ENCODE measurements at regions not wholly inside any gene's neighbourhood (a gene's known extent, or its start where the extent isn't known, plus 50 kb on each side); places are given as distances from the start of the nearest gene placed in this dataset.

DNA sequence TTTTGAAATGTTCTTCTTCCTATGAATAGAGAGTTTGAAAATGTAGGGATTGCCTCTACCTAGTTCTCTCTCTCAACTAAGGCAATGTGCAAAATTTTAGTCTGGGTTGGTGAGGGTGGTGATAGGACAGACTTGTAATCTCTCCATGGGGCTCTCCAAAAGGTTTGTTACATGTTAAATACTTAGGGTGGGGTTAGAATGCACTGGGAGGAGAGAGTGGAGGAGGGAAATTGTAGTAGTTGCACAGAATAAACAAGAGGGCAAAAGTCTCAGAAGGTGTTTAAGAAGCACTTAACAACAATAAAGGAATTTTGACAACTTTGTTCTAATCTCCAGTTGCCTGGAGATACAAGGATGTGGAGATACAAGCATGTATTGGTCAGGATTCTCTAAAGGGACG lies 230.4 kb downstream of the NECTIN3 start:
- TF ChIP-seq, protein P1, sequence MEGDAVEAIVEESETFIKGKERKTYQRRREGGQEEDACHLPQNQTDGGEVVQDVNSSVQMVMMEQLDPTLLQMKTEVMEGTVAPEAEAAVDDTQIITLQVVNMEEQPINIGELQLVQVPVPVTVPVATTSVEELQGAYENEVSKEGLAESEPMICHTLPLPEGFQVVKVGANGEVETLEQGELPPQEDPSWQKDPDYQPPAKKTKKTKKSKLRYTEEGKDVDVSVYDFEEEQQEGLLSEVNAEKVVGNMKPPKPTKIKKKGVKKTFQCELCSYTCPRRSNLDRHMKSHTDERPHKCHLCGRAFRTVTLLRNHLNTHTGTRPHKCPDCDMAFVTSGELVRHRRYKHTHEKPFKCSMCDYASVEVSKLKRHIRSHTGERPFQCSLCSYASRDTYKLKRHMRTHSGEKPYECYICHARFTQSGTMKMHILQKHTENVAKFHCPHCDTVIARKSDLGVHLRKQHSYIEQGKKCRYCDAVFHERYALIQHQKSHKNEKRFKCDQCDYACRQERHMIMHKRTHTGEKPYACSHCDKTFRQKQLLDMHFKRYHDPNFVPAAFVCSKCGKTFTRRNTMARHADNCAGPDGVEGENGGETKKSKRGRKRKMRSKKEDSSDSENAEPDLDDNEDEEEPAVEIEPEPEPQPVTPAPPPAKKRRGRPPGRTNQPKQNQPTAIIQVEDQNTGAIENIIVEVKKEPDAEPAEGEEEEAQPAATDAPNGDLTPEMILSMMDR (IDR thresholded peaks at IDR 0.05; ENCODE audit: low read length): no peak
- TF ChIP-seq EZH2 (IDR thresholded peaks at IDR 0.05; ENCODE audit: borderline replicate concordance, low read length): no peak
